Thoracic aorta (tissue), 2 donors: ENCODE measurements at regions not wholly inside any gene's neighbourhood (a gene's known extent, or its start where the extent isn't known, plus 50 kb on each side); places are given as distances from the start of the nearest gene placed in this dataset.

Source experiments
- ATAC-seq: fragments of 150-250 bp; one replicate; pipeline ENCODE4 v1.8.0; 2017; ENCODE audit warnings: low read depth; ENCODE audit not compliant: insufficient number of reproducible peaks, low FRiP score
- DNase-seq: peaks from one replicate; pipeline ENCODE4 v3.0.0-alpha.2; 2020; ENCODE audit warnings: low spot score
- H3K27ac ChIP-seq, 2 donors: fragments of 200-600 bp; sonication (generic); 1 replicate in 1 of 2; 2 replicates in 1 of 2; pipeline ENCODE4 v1.5.1; 2016; ENCODE audit warnings: mild to moderate bottlenecking in 2 of 2, moderate library complexity in 2 of 2
- H3K27me3 ChIP-seq: fragments of 200-600 bp; sonication (generic); replicated peaks from 2 replicates; pipeline ENCODE4 v1.6.0; 2016; ENCODE audit warnings: mild to moderate bottlenecking; ENCODE audit not compliant: insufficient read depth
- H3K36me3 ChIP-seq: fragments of 200-600 bp; sonication (generic); one replicate; pipeline ENCODE4 v1.5.1; 2016
- H3K4me1 ChIP-seq, 2 donors: fragments of 200-600 bp; sonication (generic); 1 replicate in 1 of 2; 2 replicates in 1 of 2; pipeline versions ENCODE4 v1.5.1 to v1.6.0; 2016; ENCODE audit warnings: low read depth in 2 of 2, mild to moderate bottlenecking in 1 of 2; ENCODE audit not compliant: control insufficient read depth in 1 of 2
- H3K4me3 ChIP-seq: fragments of 200-600 bp; sonication (generic); 2 replicates; pipeline ENCODE4 v1.5.1; 2016; ENCODE audit warnings: mild to moderate bottlenecking
- H3K9me3 ChIP-seq: fragments of 200-600 bp; sonication (generic); 2 replicates; pipeline ENCODE4 v1.5.1; 2016
- TF ChIP-seq, protein P1 (sequence below): fragments of 200-600 bp; sonication (generic); IDR thresholded peaks from one replicate; pipeline ENCODE4 v1.5.1; 2019; ENCODE audit warnings: antibody characterized with exemption

DNA sequence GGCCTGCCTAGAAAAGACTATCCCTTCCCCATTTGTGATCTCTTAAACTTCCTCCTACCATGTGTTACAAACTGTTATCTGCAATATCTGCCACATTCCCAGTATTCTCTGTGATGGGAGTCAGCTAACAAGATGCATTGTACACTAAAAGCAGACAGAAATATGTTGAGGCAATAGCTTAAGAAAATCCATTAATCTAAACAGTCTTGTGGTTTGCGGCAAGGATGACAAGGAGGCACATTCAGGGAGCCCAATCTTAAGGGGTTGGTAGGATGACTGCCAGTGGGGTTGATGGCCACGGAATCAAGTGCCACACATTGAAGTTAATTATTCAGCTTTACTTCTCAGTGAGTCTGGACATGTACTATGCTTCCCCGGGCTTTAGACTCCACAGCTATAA is 775.5 kb upstream of the AMELY start:
- no peak for ATAC-seq
- Histone ChIP-seq H3K4me3 (no peak overlapping the region), H3K27me3 (no peaks in the 10 kb centered on the region), H3K36me3 (no peaks in the 10 kb centered on the region), H3K4me1 (no peaks in the 10 kb centered on the region), H3K9me3 (no peaks in the 10 kb centered on the region), H3K27ac (no peak overlapping the region)
- no peak for DNase-seq
- TF ChIP-seq, protein P1, sequence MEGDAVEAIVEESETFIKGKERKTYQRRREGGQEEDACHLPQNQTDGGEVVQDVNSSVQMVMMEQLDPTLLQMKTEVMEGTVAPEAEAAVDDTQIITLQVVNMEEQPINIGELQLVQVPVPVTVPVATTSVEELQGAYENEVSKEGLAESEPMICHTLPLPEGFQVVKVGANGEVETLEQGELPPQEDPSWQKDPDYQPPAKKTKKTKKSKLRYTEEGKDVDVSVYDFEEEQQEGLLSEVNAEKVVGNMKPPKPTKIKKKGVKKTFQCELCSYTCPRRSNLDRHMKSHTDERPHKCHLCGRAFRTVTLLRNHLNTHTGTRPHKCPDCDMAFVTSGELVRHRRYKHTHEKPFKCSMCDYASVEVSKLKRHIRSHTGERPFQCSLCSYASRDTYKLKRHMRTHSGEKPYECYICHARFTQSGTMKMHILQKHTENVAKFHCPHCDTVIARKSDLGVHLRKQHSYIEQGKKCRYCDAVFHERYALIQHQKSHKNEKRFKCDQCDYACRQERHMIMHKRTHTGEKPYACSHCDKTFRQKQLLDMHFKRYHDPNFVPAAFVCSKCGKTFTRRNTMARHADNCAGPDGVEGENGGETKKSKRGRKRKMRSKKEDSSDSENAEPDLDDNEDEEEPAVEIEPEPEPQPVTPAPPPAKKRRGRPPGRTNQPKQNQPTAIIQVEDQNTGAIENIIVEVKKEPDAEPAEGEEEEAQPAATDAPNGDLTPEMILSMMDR: no peak

DNA sequence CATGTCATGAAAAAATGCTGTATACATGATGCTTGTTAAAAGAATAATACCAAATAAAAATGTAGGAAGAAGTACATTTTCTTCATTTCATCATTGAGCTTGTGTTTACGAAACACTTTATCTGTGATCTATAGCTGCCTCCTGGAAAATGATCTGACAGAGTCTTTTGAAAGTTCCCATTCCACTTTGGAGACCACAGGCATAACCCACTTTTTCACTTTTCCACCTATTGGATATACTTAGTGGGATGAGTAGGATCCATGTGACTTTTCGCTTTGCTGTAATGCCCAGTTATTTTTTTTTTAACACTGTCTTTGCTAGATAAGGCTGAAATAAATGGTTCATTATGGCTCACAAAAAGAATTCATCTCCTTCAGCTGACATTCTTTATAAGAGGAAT is 773.0 kb upstream of the AMELY start:
- Histone ChIP-seq H3K9me3 (no peaks in the 10 kb centered on the region), H3K4me1 (no peaks in the 10 kb centered on the region), H3K27me3 (no peaks in the 10 kb centered on the region), H3K4me3 (no peak overlapping the region), H3K36me3 (no peaks in the 10 kb centered on the region), H3K27ac (no peak overlapping the region)
- TF ChIP-seq, protein P1: no peak
- DNase-seq (no peak), ATAC-seq (no peak)

DNA sequence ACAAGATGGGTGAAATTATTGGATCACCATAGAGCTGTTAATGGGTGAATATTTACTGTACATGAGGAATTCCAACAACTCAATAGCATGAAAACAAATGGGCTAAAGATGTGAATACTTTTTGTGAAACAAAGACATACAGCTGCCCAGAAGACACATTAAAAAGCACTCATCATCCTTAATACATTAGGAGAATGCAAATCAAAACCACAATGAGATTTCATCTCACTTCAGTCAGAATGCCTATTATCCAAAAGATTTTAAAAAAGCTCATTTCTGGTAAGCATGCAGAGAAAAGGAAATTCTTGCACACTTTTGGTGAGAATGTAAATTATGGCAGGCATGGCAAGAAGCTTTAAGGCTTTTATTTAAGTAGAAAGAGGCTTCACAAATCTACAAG is 770.8 kb upstream of the AMELY start:
- Histone ChIP-seq H3K27me3 (no peaks in the 10 kb centered on the region), H3K4me1 (no peaks in the 10 kb centered on the region), H3K27ac (no peak overlapping the region), H3K36me3 (no peaks in the 10 kb centered on the region), H3K9me3 (no peaks in the 10 kb centered on the region), H3K4me3 (no peak overlapping the region)
- TF ChIP-seq, protein P1: no peak
- no peak for ATAC-seq
- DNase-seq: no peak

DNA sequence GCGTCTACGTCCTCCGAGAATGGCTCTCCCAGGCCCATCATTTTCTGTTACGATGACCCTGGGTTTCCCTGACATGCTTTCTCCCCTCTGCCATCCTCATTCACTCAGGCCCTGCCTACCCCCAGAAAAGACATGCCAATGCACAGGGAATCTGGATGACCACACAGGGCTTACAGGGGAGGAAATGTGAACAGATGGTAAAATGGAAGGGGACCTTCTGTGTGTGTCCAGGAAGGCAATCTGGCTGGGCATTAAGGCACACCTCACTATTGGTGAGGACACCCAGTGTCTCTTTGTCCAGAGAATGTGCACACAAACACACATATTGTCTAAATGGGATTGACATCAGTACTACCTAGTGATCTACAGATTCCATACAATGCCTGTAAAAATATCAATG is 769.9 kb upstream of the AMELY start:
- ATAC-seq: no peak
- Histone ChIP-seq H3K4me3 (no peak overlapping the region), H3K4me1 (no peaks in the 10 kb centered on the region), H3K36me3 (no peaks in the 10 kb centered on the region), H3K27me3 (no peaks in the 10 kb centered on the region), H3K9me3 (no peaks in the 10 kb centered on the region), H3K27ac (no peak overlapping the region)
- TF ChIP-seq, protein P1: no peak
- no peak for DNase-seq

DNA sequence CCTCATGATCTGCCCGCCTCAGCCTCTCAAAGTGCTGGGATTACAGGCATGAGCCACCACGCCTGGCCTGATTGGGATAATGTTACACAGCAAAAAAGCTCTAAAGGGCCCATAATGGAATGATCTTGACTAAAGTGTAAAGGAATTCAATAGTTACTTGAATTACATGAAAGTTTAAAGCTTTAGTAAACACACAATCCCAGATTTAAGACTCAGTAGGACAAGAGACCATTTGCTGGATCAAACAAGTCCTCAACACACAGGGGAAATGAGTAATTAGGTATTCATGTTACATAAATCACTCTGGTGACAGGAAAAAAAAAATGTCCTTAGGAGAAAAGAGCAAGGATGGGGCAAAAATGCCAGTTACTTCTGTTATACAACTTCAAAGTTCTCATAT is 762.9 kb upstream of the AMELY start:
- Histone ChIP-seq H3K4me1 (no peaks in the 10 kb centered on the region), H3K9me3 (no peaks in the 10 kb centered on the region), H3K27me3 (no peaks in the 10 kb centered on the region), H3K27ac (no peak overlapping the region), H3K4me3 (no peak overlapping the region), H3K36me3 (no peaks in the 10 kb centered on the region)
- no peak for ATAC-seq
- no peak for DNase-seq
- TF ChIP-seq, protein P1: no peak
